Choroid plexus epithelial cell (primary cell): ENCODE measurements at regions not wholly inside any gene's neighbourhood (a gene's known extent, or its start where the extent isn't known, plus 50 kb on each side); places are given as distances from the start of the nearest gene placed in this dataset.

ENCODE experiments used
- DNase-seq: peaks from one replicate; pipeline ENCODE4 v3.0.0-alpha.2; 2010; ENCODE audit warnings: low read depth
- H3K4me3 ChIP-seq: 2 replicates; pipeline ENCODE4 v1.5.1; 2011; ENCODE audit warnings: low read depth, mild to moderate bottlenecking, control low read depth, low read length, moderate library complexity
- CTCF ChIP-seq: conservative IDR thresholded peaks from 2 replicates; pipeline ENCODE4 v1.5.1; 2011; ENCODE audit warnings: low read depth, mild to moderate bottlenecking, control low read depth, inconsistent platforms, low read length, moderate library complexity

- no peak overlapping the region for H3K4me3 ChIP-seq
- TF ChIP-seq CTCF: no peak
- peak; percentile 72 for DNase-seq
Observed at GRCh38 chr16:47848421-47849109, 307.2 kb downstream of the ABCC12 start.

- no peak for TF ChIP-seq CTCF
- peak; percentile 66 for DNase-seq
- H3K4me3 ChIP-seq: no peak overlapping the region
Observed at GRCh38 chr16:47847220-47847970, 308.4 kb downstream of the ABCC12 start.

- no peak for DNase-seq
- TF ChIP-seq CTCF: no peak
- no peak overlapping the region for H3K4me3 ChIP-seq
Observed at GRCh38 chr16:47834485-47835024, 321.2 kb downstream of the ABCC12 start.

- H3K4me3 ChIP-seq: no peak overlapping the region
- TF ChIP-seq CTCF: no peak
- no peak for DNase-seq
Observed at GRCh38 chr16:47833771-47834170, 322.0 kb downstream of the ABCC12 start.

GRCh38 chr16:47829850-47830600 lies 325.8 kb downstream of the ABCC12 start:
- TF ChIP-seq CTCF: no peak
- DNase-seq: no peak
- no peak overlapping the region for H3K4me3 ChIP-seq

GRCh38 chr16:47826070-47826469 lies 329.7 kb downstream of the ABCC12 start:
- no peak for DNase-seq
- TF ChIP-seq CTCF: no peak
- H3K4me3 ChIP-seq: no peak overlapping the region
